ENCODE measurements at regions not wholly inside any gene's neighbourhood (a gene's known extent, or its start where the extent isn't known, plus 50 kb on each side); places are given as distances from the start of the nearest gene placed in this dataset.

DNA sequence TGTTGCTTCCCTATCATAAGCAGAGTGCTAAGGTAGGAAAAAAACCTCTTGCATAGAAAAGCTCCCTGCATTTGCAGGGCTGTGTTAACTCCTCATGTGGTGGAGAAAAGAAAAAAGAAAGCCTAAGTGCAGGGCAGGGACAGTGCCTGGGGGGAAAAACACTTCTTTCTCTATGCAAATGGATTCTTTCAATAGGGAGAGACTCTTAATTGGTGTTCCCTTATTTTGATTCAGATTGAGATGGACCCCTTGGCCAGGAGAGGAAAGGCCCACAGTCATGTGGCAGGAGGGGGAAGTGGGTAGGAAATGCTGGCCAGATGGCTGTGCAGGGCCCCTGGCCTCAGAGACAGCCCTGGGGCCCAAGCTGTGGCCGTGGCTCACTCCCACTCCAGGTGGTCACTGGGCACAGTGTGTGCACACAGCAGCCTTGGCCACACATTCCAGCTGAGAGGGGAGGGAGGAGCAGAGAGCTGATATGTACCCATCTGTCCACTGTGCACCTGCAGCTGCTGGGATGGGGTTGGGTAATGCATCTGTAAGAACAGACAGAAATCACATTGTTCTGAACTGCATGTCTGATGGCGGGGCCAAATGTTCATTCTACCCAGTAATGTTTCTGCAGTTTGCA, 410.4 kb downstream of the DSC3 start:
- TF ChIP-seq MAFK (IDR thresholded peaks at IDR 0.05; ENCODE audit: low read depth, low read length) (no peak), CTCF (IDR thresholded peaks at IDR 0.05; ENCODE audit: control extremely low read depth in 1 of 3, insufficient read depth in 1 of 3, low read depth in 1 of 3, low read length in 3 of 3) (no peak), MAX (IDR thresholded peaks at IDR 0.05) (no peak), CBX5 (IDR thresholded peaks at IDR 0.05; ENCODE audit: low read depth, low read length) (no peak), RAD21 (IDR thresholded peaks at IDR 0.05 in 1 of 2, conservative IDR thresholded peaks at IDR 0.05 in 1 of 2; ENCODE audit: low read depth in 2 of 2, low read length in 2 of 2) (no peak), SIN3A (conservative IDR thresholded peaks at IDR 0.05 in 1 of 2, IDR thresholded peaks at IDR 0.05 in 1 of 2; ENCODE audit: low read depth in 1 of 2, low read length in 2 of 2) (no peak), ZNF274 (IDR thresholded peaks at IDR 0.05; ENCODE audit: borderline replicate concordance, extremely low read depth, low read length) (no peak)
